Activated naive CD8-positive, alpha-beta T cell treated with anti-CD3 and anti-CD28 coated beads, Interleukin-2, amount 10 ng/mL, durations not matched to agents 7 days and 5 days (primary cell): ENCODE measurements at regions not wholly inside any gene's neighbourhood (a gene's known extent, or its start where the extent isn't known, plus 50 kb on each side); places are given as distances from the start of the nearest gene placed in this dataset.
A peak's percentile ranks its signal among the peaks of the same experiment; 100 is the strongest.

Experiments
- ATAC-seq: fragments of 150-1000 bp; cut with Tn5 transposase; one replicate; pipeline ENCODE4 v1.10.0; 2021; ENCODE audit warnings: low read depth, moderate library complexity
- POLR2A ChIA-PET: fragments of 350-600 bp; sonication (Branson Sonifier 250); formaldehyde crosslinking; loops from one replicate; lab custom pipeline; 2021; ENCODE audit warnings: antibody characterized with exemption; lab: Charles Lee
- DNase-seq: peaks from one replicate; pipeline ENCODE4 v3.0.0; 2021
- H3K27ac Mint-ChIP-seq: one replicate; pipeline ENCODE4 v1.8.0; 2022; ENCODE audit warnings: mild to moderate bottlenecking, mixed read lengths
- H3K27me3 Mint-ChIP-seq: one replicate; pipeline ENCODE4 v1.8.0; 2022; ENCODE audit warnings: mild to moderate bottlenecking, moderate library complexity, mixed read lengths
- H3K36me3 Mint-ChIP-seq: one replicate; pipeline ENCODE4 v1.8.0; 2021; ENCODE audit warnings: mild to moderate bottlenecking, mixed read lengths
- H3K4me1 Mint-ChIP-seq: one replicate; pipeline ENCODE4 v1.8.0; 2021; ENCODE audit warnings: mixed read lengths
- H3K4me3 Mint-ChIP-seq: one replicate; pipeline ENCODE4 v1.8.0; 2022; ENCODE audit warnings: mild to moderate bottlenecking, moderate library complexity, mixed read lengths
- H3K9me3 Mint-ChIP-seq: one replicate; pipeline ENCODE4 v1.8.0; 2021; ENCODE audit warnings: mixed read lengths

DNA sequence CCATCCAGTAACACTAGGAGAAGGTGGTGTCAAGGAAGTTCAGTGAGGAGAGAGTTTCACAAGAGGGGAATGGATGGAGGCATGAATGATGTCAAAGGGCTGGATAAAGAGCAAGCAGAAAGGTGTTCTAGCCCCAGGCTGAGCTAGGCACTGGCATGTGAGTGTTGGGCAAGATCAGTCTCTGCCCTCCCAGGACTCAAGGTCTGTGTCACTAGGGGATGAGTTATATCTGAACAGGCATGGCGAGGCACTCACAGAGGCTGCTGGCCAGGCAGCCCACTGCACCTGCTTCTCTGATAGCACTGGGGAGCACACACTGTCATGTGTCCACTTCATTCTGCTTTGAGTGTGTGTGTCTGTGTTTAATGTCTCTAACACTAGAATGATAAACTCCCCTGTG is 903.8 kb downstream of the BCL11B start:
- no peak overlapping the region for H3K4me3 Mint-ChIP-seq
- peak overlapping the region; percentile 26 for H3K27ac Mint-ChIP-seq
- no peak for DNase-seq
- peaks cover 2% of the 10 kb centered on the region for H3K4me1 Mint-ChIP-seq
- POLR2A ChIA-PET: no interaction called here
- no peaks in the 10 kb centered on the region for H3K27me3 Mint-ChIP-seq
- H3K9me3 Mint-ChIP-seq: peaks cover 14% of the 10 kb centered on the region
- peaks cover 4% of the 10 kb centered on the region for H3K36me3 Mint-ChIP-seq
- ATAC-seq: no peak

DNA sequence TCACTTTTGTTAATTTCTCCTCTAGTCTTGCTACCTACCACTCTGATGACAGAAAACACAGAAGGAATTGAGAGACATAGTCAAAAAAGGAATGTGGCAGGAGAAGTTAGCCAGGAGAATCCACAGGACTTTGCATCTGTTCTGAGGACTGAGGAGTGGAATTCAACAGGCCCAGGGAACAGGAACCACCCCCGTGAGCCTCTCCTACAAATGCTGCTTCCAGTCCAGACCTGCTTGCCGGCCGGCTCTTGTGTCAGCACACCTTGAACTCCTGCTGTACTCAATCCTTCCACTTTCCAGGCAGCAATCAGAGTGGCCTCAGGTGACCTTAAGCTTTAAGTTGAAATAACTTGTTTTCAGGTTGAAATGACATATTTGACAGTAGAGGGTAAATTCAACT is 903.1 kb downstream of the BCL11B start:
- DNase-seq (no peak), ATAC-seq (no peak)
- Mint-ChIP-seq H3K36me3 (peaks cover 4% of the 10 kb centered on the region), H3K27ac (no peak overlapping the region), H3K27me3 (no peaks in the 10 kb centered on the region), H3K4me1 (peaks cover 2% of the 10 kb centered on the region), H3K4me3 (no peak overlapping the region), H3K9me3 (peaks cover 12% of the 10 kb centered on the region)
- POLR2A ChIA-PET: no interaction called here

DNA sequence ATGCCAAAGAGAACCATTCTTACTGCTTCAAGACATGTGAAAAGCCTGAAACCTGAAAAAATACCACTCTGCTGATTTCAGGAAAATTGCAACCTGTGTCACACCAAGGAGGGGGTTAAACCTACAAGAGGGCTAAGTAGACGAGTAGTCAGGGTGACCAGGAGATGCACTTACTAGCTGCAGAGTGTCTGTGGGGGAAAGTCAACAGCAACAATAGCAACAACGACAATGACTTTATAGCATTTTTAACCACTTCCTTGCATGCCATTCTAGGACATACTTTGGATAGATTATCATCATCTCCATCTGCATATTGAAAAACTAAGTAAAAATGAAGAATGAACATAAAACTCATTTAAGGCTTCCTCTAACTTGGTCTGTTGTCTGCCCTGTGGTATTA is 902.7 kb downstream of the BCL11B start:
- peaks cover 12% of the 10 kb centered on the region for H3K9me3 Mint-ChIP-seq
- peaks cover 4% of the 10 kb centered on the region for H3K36me3 Mint-ChIP-seq
- no peak overlapping the region for H3K4me3 Mint-ChIP-seq
- ATAC-seq: no peak
- peaks cover 2% of the 10 kb centered on the region for H3K4me1 Mint-ChIP-seq
- POLR2A ChIA-PET: interaction anchor here (0.6 kb wide), 1 partner anchor 335 kb away, joined by 4 read pairs; no protein-coding TSS in a partner anchor
- H3K27ac Mint-ChIP-seq: no peak overlapping the region
- DNase-seq: no peak
- H3K27me3 Mint-ChIP-seq: no peaks in the 10 kb centered on the region

DNA sequence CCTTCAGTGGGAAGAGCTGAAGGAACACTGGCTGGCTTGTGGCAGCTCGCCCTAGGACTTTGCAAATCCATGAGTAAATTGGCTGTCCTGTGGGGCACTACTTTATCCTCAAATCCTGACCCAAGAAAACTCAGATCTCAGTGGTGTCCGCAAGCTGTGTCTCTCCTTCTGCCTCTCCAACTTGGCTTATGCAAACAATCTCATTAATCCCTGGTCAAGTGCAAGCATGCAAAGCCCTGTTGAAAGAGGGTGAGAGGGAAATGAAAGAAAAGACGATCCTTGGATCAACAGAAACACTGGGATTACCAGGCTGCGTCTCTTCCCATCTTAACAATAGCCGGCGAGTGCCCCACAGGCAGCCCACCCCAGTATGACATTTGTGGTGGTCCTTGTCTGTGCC is 901.6 kb downstream of the BCL11B start:
- ATAC-seq (no peak), DNase-seq (no peak)
- Mint-ChIP-seq H3K4me3 (no peak overlapping the region), H3K4me1 (peaks cover 2% of the 10 kb centered on the region), H3K9me3 (peaks cover 11% of the 10 kb centered on the region), H3K36me3 (peaks cover 4% of the 10 kb centered on the region), H3K27me3 (no peaks in the 10 kb centered on the region), H3K27ac (no peak overlapping the region)
- POLR2A ChIA-PET: no interaction called here

DNA sequence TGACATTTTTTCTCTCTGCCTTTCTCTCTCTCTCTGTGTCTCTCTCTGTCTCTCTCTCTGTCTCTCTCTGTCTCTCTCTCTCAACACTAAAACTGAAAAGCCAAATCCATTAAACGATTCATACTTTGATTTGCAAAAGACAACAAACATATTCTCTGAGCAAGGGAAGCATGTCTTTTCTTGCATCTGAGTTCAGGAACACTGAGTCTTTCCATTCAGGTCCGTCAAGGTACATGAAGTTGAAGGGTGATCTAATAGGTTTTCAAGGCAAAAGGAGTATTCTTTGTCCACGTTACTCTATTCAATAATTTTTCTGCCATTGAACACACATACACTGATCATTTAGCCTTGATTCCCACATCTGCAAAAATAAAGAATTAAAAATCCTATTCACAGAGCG is 900.9 kb downstream of the BCL11B start:
- ATAC-seq: no peak
- peaks cover 7% of the 10 kb centered on the region for H3K9me3 Mint-ChIP-seq
- H3K27ac Mint-ChIP-seq: no peak overlapping the region
- DNase-seq: no peak
- peaks cover 4% of the 10 kb centered on the region for H3K36me3 Mint-ChIP-seq
- no peak overlapping the region for H3K4me3 Mint-ChIP-seq
- POLR2A ChIA-PET: no interaction called here
- peaks cover 2% of the 10 kb centered on the region for H3K4me1 Mint-ChIP-seq
- H3K27me3 Mint-ChIP-seq: no peaks in the 10 kb centered on the region

DNA sequence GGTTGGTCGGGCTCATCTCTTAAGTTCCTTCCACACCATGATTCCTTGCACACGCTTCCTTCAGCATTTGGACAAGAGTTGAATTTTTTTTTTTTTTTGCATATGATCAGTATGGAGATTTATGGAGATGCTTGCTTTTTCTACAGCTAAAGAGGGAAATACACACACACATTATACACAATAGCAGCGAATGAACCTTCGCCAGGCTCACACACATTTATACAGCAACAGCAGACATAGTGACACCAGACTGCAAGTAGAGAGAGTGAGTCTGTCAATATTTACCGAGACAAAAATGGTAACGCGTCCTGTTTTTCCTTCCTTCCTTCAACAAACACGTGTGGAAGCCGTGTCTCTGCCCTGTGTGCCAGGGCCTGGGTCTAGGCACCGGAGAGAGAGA is 897.9 kb downstream of the BCL11B start:
- no peak overlapping the region for H3K27ac Mint-ChIP-seq
- H3K4me3 Mint-ChIP-seq: no peak overlapping the region
- ATAC-seq (no peak), DNase-seq (no peak)
- POLR2A ChIA-PET: interaction anchor here (0.6 kb wide), 1 partner anchor 173 kb away, joined by 3 read pairs; no protein-coding TSS in a partner anchor
- no peaks in the 10 kb centered on the region for H3K4me1 Mint-ChIP-seq
- peaks cover 13% of the 10 kb centered on the region for H3K9me3 Mint-ChIP-seq
- H3K27me3 Mint-ChIP-seq: no peaks in the 10 kb centered on the region
- peaks cover 4% of the 10 kb centered on the region for H3K36me3 Mint-ChIP-seq

DNA sequence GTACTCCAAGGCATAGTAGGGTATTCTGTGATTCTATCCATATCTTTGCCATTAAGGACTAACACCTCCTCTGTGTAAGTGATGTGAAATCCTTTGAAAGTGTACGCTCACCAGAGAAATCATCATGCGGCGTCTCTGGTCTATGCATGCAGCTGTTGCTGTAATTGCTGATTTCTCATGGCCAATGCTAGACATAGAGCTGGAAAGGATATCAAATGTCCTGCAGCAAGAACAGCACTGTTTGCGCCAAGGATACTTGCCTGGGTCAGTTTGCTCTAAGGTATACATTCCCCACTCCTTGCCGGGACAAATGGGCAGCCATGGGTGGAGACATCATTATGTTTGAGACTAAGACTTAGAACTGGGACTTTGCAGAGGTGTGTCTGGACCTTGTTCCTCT is 896.4 kb downstream of the BCL11B start:
- no peak for DNase-seq
- peaks cover 4% of the 10 kb centered on the region for H3K36me3 Mint-ChIP-seq
- H3K4me3 Mint-ChIP-seq: no peak overlapping the region
- no peak for ATAC-seq
- H3K4me1 Mint-ChIP-seq: no peaks in the 10 kb centered on the region
- POLR2A ChIA-PET: no interaction called here
- H3K9me3 Mint-ChIP-seq: peaks cover 9% of the 10 kb centered on the region
- no peak overlapping the region for H3K27ac Mint-ChIP-seq
- H3K27me3 Mint-ChIP-seq: no peaks in the 10 kb centered on the region

DNA sequence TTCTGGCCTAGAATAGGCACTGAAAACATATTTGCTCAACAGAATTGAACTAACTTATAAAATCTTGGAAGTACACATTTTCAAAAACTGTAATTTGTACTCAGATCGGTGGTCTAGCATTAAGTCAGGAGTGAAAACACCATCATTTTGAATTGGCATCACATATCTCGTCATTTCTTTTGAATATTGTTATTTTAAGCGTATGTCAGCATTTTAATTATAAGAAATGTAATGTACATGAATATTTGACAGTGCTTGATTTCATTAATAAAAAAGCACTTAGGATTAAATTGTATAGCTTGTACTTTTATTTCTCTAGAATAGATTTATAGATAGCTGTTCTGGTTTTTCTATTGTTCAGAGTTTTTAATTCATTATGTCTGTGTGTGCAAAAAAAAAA is 892.2 kb downstream of the BCL11B start:
- DNase-seq (no peak), ATAC-seq (no peak)
- Mint-ChIP-seq H3K9me3 (peaks cover 12% of the 10 kb centered on the region), H3K4me1 (no peaks in the 10 kb centered on the region), H3K36me3 (peaks cover 5% of the 10 kb centered on the region), H3K27me3 (no peaks in the 10 kb centered on the region), H3K27ac (no peak overlapping the region), H3K4me3 (no peak overlapping the region)
- POLR2A ChIA-PET: no interaction called here

DNA sequence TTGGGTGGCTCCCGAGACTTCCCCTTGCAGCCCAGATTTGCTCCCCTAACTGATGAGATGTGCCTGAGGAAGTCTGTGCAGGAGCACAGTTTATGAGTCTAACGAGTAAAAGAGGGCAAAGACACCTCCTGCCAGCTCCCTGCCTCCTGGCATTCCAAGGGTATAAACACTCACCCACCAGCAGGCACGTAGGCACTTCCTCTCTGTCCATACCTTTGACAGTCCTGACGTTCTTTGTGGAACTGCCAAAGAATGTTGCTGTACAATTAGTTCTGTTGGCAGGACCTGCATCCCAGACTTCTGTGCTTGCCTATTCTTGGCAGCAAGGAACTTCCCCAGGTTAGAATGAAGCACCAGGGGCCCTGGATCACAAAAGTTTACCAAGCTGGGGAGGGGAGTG is 889.3 kb downstream of the BCL11B start:
- H3K36me3 Mint-ChIP-seq: peaks cover 5% of the 10 kb centered on the region
- H3K4me1 Mint-ChIP-seq: no peaks in the 10 kb centered on the region
- DNase-seq: no peak
- H3K27me3 Mint-ChIP-seq: no peaks in the 10 kb centered on the region
- no peak overlapping the region for H3K4me3 Mint-ChIP-seq
- peaks cover 9% of the 10 kb centered on the region for H3K9me3 Mint-ChIP-seq
- H3K27ac Mint-ChIP-seq: no peak overlapping the region
- POLR2A ChIA-PET: interaction anchor here (1.1 kb wide), 1 partner anchor 237 kb away, joined by 3 read pairs; no protein-coding TSS in a partner anchor
- ATAC-seq: no peak

DNA sequence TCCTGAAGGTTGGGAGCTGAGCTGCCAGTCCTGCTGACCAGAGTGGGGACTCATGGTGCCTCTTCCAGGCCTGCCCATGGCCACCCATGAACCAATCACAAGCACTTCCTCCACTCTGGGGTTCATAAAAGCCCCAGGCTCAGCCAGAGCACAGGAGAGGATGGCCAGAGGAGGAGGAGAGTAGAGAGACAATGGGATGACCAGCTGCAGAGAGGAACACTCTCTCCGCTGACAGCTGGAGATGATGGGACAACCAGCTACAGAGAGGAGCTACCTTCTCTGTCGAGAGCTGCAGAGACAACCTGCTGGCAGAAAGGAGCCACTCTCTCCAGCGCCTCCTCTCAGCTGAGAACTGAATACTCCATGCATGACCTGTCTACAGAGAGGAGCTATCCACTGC is 886.1 kb downstream of the BCL11B start:
- no peak for DNase-seq
- Mint-ChIP-seq H3K4me1 (no peaks in the 10 kb centered on the region), H3K4me3 (no peak overlapping the region), H3K36me3 (peaks cover 3% of the 10 kb centered on the region), H3K9me3 (peaks cover 5% of the 10 kb centered on the region), H3K27ac (no peak overlapping the region), H3K27me3 (no peaks in the 10 kb centered on the region)
- ATAC-seq: no peak
- POLR2A ChIA-PET: no interaction called here

DNA sequence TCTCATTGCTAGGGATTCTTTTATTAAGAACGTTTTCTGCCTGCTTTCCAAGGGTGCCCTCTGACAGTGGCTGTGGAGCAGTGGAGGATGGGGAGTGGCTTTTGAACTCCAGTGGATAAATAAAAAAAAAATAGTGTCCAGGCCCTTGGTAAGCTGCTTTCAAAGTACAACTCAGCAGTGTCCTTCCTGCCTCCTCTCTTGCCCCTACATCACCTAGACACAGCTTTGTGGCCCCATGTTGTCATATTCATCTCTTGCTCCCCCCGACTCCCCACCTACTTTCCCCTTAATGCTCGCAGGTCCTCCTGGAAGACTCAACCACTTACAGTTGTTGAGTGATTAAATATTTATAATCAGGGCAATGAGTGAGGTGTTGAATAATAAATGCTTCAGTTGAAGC is 880.9 kb downstream of the BCL11B start:
- peaks cover 1% of the 10 kb centered on the region for H3K9me3 Mint-ChIP-seq
- POLR2A ChIA-PET: no interaction called here

DNA sequence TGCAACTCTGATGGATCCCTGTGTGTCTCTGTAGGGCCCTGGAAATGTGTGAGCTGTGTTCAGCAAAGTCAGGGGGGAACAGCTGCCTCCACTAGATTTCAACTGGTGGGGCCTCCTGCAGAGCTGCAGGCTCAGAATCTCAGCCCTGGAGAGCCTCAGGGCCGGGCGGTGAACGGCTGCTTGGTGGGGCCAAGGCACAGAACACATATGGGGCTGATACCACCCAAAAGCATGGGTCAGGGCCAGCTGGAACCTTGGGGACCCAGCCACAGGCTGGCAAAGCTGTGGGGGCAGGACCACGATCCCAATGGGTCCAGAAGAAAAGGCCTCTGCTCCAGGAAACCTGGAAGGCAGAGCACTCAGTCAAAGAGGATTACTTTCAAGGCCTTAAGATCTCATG is 878.5 kb downstream of the BCL11B start:
- no peaks in the 10 kb centered on the region for H3K4me1 Mint-ChIP-seq
- no peaks in the 10 kb centered on the region for H3K27me3 Mint-ChIP-seq
- peaks cover 1% of the 10 kb centered on the region for H3K36me3 Mint-ChIP-seq
- POLR2A ChIA-PET: no interaction called here
- no peak for DNase-seq
- ATAC-seq: no peak
- no peak overlapping the region for H3K27ac Mint-ChIP-seq
- H3K4me3 Mint-ChIP-seq: no peak overlapping the region
- H3K9me3 Mint-ChIP-seq: peaks cover 1% of the 10 kb centered on the region

More for the DNA sequence above, 880.9 kb downstream of the BCL11B start:
- Mint-ChIP-seq H3K27me3 (no peaks in the 10 kb centered on the region), H3K36me3 (peaks cover 1% of the 10 kb centered on the region), H3K27ac (no peak overlapping the region), H3K4me3 (no peak overlapping the region), H3K4me1 (no peaks in the 10 kb centered on the region)
- ATAC-seq (no peak), DNase-seq (no peak)

DNA sequence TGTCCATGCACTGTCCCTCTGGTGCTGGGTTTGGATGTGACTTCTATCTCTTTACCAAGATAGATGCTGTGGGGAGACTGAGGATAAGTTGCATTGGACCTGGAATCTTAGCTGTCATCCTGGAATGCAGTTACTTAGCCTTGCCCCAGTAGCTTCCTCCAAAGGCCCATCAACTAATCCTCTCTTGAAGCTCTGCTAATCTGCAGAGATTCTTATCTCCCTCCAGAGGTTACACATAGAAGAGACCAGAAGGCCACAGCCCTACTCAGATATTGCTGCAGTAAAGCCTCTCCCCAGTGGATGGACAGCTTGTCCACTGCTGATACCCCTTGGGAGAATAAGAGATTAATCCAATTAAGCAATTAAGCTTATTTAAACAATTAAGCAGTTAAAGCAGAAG is 867.2 kb downstream of the BCL11B start:
- no peak for ATAC-seq
- no peak overlapping the region for H3K4me3 Mint-ChIP-seq
- POLR2A ChIA-PET: no interaction called here
- H3K27ac Mint-ChIP-seq: no peak overlapping the region
- H3K4me1 Mint-ChIP-seq: peaks cover 8% of the 10 kb centered on the region
- H3K27me3 Mint-ChIP-seq: no peaks in the 10 kb centered on the region
- no peaks in the 10 kb centered on the region for H3K36me3 Mint-ChIP-seq
- H3K9me3 Mint-ChIP-seq: no peaks in the 10 kb centered on the region
- DNase-seq: no peak

DNA sequence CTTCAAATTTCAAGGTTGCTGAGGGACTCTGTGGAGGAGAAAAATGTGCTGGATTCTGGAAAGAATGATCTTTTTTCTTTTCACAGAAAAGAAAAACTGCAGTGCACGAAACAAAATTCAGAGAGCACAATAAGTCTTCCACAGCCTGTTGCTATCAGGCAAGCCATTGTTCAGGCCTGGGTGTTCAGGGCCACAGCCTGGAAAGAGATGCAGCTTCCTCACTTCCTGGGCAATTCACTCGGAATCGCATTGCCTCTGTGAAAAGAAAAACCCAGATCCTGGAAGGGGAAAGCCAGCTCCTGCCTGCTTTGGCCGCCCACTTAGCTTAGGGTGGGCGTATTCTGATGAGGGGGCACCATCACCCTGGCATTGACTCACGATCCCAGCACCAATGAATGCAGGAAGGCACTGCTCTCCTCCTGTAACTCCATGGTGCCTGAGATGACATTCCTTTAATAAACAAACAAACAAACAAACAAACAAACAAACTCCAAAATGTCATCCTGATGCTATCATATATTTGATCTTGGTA is 863.9 kb downstream of the BCL11B start:
- Mint-ChIP-seq H3K27ac (no peak overlapping the region), H3K9me3 (peaks cover 3% of the 10 kb centered on the region), H3K27me3 (no peaks in the 10 kb centered on the region), H3K36me3 (peaks cover 1% of the 10 kb centered on the region), H3K4me1 (peaks cover 12% of the 10 kb centered on the region), H3K4me3 (no peak overlapping the region)
- POLR2A ChIA-PET: no interaction called here
- ATAC-seq (no peak), DNase-seq (no peak)

DNA sequence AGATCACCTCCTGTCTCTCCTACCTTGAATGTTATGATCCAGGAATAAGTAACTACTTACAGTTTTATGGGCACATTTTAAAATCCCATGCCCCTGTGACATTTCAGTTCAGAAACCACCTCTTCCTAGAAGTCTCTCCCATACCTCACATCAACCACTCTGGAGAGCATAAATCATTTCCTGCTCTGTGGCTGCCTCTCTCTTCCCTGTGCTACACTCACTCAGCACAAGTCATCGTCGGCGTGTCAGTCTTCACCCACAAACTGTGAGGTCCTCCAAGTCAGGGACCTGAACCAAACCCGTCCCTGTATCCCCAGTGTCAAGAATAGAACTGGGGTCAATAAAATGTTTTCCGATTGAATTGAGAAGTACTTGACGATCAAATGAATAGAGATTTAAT is 863.3 kb downstream of the BCL11B start:
- Mint-ChIP-seq H3K4me1 (peaks cover 12% of the 10 kb centered on the region), H3K27ac (peak overlapping the region; percentile 47), H3K4me3 (no peak overlapping the region), H3K9me3 (peaks cover 3% of the 10 kb centered on the region), H3K27me3 (no peaks in the 10 kb centered on the region), H3K36me3 (peaks cover 1% of the 10 kb centered on the region)
- POLR2A ChIA-PET: no interaction called here
- ATAC-seq (peak; percentile 60), DNase-seq (no peak)
